GM23338 (cell line): ENCODE measurements at regions not wholly inside any gene's neighbourhood (a gene's known extent, or its start where the extent isn't known, plus 50 kb on each side); places are given as distances from the start of the nearest gene placed in this dataset.

Source experiments
- CTCF ChIP-seq, 2 experiments: fragments of 200-600 bp in 1 of 2; sonication (generic) in 1 of 2; conservative IDR thresholded peaks; 2 replicates each; pipeline versions ENCODE4 v1.5.1 to v1.6.1; 2016 to 2017; ENCODE audit warnings: antibody characterized with exemption in 2 of 2, low read depth in 2 of 2, mild to moderate bottlenecking in 2 of 2, moderate library complexity in 1 of 2
- EZH2phosphoT487 ChIP-seq: fragments of 200-600 bp; sonication (generic); IDR thresholded peaks from one replicate; pipeline ENCODE4 v1.8.1; 2018; ENCODE audit warnings: antibody characterized with exemption; ENCODE audit not compliant: unreplicated experiment
- POLR2AphosphoS5 ChIP-seq: IDR thresholded peaks from 2 replicates; pipeline ENCODE4 v1.6.1; 2016; ENCODE audit warnings: antibody characterized with exemption, low read depth
- TF ChIP-seq, protein P1 (sequence below): IDR thresholded peaks from one replicate; pipeline ENCODE4 v1.6.1; 2018; ENCODE audit warnings: antibody characterized with exemption; ENCODE audit not compliant: unreplicated experiment

DNA sequence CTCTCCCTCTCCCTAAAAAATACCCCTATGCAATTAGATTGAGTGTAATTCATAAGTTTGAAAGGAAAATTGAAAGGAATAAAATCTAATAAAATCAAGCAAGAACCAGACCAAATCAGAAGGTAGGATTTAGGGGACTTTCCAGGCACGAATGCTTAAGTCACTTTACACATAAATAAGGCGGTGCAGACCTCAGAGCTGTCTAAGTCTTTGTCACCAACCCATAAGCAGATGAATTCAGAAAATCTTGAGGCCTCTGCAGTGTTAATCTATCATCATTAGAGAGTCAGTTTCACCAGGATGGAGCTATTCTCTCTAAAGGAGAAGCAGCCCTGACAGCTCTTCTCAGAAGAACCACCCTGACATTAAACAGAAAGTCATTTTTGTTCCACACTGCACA is 819.1 kb upstream of the AMELY start:
- no peak for TF ChIP-seq CTCF (conservative IDR thresholded peaks at IDR 0.05; ENCODE audit: low read depth in 2 of 2)
- TF ChIP-seq EZH2phosphoT487 = no peak
- TF ChIP-seq, protein P1, sequence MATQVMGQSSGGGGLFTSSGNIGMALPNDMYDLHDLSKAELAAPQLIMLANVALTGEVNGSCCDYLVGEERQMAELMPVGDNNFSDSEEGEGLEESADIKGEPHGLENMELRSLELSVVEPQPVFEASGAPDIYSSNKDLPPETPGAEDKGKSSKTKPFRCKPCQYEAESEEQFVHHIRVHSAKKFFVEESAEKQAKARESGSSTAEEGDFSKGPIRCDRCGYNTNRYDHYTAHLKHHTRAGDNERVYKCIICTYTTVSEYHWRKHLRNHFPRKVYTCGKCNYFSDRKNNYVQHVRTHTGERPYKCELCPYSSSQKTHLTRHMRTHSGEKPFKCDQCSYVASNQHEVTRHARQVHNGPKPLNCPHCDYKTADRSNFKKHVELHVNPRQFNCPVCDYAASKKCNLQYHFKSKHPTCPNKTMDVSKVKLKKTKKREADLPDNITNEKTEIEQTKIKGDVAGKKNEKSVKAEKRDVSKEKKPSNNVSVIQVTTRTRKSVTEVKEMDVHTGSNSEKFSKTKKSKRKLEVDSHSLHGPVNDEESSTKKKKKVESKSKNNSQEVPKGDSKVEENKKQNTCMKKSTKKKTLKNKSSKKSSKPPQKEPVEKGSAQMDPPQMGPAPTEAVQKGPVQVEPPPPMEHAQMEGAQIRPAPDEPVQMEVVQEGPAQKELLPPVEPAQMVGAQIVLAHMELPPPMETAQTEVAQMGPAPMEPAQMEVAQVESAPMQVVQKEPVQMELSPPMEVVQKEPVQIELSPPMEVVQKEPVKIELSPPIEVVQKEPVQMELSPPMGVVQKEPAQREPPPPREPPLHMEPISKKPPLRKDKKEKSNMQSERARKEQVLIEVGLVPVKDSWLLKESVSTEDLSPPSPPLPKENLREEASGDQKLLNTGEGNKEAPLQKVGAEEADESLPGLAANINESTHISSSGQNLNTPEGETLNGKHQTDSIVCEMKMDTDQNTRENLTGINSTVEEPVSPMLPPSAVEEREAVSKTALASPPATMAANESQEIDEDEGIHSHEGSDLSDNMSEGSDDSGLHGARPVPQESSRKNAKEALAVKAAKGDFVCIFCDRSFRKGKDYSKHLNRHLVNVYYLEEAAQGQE = no peak
- TF ChIP-seq POLR2AphosphoS5 = no peak
